ENCODE measurements at regions not wholly inside any gene's neighbourhood (a gene's known extent, or its start where the extent isn't known, plus 50 kb on each side); places are given as distances from the start of the nearest gene placed in this dataset.

DNA sequence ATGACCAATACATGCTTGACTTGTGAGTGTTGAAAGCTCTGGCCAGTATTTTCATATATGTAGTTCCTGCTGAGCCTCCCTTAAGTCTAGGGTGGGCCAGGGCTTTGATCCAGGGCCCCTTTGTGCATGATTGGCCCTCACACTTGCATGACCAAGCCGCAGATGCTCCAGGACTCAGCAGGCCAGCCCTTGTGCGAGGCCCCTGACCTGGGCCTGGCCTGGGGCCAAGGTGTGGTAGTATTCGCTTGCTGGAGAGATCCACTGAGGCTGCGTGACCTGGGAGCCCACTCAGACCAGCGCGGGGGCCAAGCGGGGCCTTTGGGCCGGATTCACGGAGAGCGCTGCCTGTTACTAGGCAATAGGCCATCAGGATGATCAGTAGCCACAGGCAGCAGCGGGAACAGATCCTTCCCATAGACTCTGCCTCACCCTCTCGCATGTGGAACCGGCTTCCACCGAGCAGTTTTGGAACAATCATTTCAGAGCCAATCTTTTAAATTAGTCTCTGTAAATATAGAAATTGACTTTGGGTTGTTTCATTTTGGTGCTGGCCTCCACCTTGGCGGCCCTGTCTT, 79.0 kb upstream of the PTCH1 start:
- intact Hi-C loops (cut with micrococcal nuclease) = no loop called here
- no peak overlapping the region for H3K9ac ChIP-seq (ENCODE audit: low read length)
- H3K27ac Mint-ChIP-seq = no peak overlapping the region
- POLR2A ChIA-PET = no interaction called here
- no peak overlapping the region for H3K4me2 ChIP-seq (replicated peaks; ENCODE audit: low read depth, low read length, poor library complexity, severe bottlenecking)
- H3K79me2 ChIP-seq (ENCODE audit: control insufficient read depth, insufficient read depth, low read length) = no peaks in the 10 kb centered on the region
- no peaks in the 10 kb centered on the region for H3K27me3 ChIP-seq (replicated peaks in 1 of 4; ENCODE audit: control extremely low read depth in 1 of 4, control insufficient read depth in 3 of 4, insufficient read depth in 4 of 4, low read length in 3 of 4)
- peaks cover 4% of the 10 kb centered on the region for H3K27me3 Mint-ChIP-seq
- H3K27ac ChIP-seq (ENCODE audit: low read length in 2 of 2) = no peak overlapping the region
- TF ChIP-seq, protein P1, sequence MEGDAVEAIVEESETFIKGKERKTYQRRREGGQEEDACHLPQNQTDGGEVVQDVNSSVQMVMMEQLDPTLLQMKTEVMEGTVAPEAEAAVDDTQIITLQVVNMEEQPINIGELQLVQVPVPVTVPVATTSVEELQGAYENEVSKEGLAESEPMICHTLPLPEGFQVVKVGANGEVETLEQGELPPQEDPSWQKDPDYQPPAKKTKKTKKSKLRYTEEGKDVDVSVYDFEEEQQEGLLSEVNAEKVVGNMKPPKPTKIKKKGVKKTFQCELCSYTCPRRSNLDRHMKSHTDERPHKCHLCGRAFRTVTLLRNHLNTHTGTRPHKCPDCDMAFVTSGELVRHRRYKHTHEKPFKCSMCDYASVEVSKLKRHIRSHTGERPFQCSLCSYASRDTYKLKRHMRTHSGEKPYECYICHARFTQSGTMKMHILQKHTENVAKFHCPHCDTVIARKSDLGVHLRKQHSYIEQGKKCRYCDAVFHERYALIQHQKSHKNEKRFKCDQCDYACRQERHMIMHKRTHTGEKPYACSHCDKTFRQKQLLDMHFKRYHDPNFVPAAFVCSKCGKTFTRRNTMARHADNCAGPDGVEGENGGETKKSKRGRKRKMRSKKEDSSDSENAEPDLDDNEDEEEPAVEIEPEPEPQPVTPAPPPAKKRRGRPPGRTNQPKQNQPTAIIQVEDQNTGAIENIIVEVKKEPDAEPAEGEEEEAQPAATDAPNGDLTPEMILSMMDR (IDR thresholded peaks at IDR 0.05) = no peak
- no peak for TF ChIP-seq EZH2 (IDR thresholded peaks at IDR 0.05; ENCODE audit: borderline replicate concordance, insufficient read depth, low read depth, low read length, poor library complexity, severe bottlenecking)
- ATAC-seq (ENCODE audit: low read depth) (no peak), DNase-seq (no peak)
- H3K9me3 ChIP-seq (ENCODE audit: control extremely low read depth in 1 of 3, control insufficient read depth in 2 of 3, insufficient read depth in 1 of 3, low read length in 2 of 3) = peaks cover 0 to under 1% (median 0%) of the 10 kb centered on the region in 3 donors
- no peak overlapping the region for H3K4me3 Mint-ChIP-seq
- no peaks in the 10 kb centered on the region for H3K36me3 ChIP-seq (replicated peaks in 1 of 2; ENCODE audit: control extremely low read depth in 1 of 2, control insufficient read depth in 1 of 2, extremely low read depth in 1 of 2, insufficient read depth in 2 of 2, low read length in 1 of 2)
- no peak overlapping the region for H3K4me3 ChIP-seq (ENCODE audit: control extremely low read depth in 1 of 5, extremely low read depth in 1 of 5, insufficient read depth in 1 of 5, low read depth in 2 of 5, low read length in 4 of 5)
- CTCF ChIA-PET = interaction anchor here (0.7 kb wide), 1 partner anchor 24 kb away, joined by 3 read pairs; no protein-coding TSS in a partner anchor
- H2AFZ ChIP-seq (ENCODE audit: insufficient read depth, low read depth, low read length, poor library complexity, severe bottlenecking) = no peak overlapping the region
- no peaks in the 10 kb centered on the region for H4K20me1 ChIP-seq (ENCODE audit: control insufficient read depth, insufficient read depth, low read length, poor library complexity, severe bottlenecking)
- no peaks in the 10 kb centered on the region for H3K4me1 ChIP-seq (ENCODE audit: control insufficient read depth in 2 of 2, insufficient read depth in 2 of 2, low read length in 2 of 2)
- H3K9me3 Mint-ChIP-seq (ENCODE audit: insufficient read depth) = no peaks in the 10 kb centered on the region
- H3K4me1 Mint-ChIP-seq = no peaks in the 10 kb centered on the region
- 94% methylated on average over 11 of the region's 15 CpGs for WGBS (ENCODE audit: insufficient coverage)

DNA sequence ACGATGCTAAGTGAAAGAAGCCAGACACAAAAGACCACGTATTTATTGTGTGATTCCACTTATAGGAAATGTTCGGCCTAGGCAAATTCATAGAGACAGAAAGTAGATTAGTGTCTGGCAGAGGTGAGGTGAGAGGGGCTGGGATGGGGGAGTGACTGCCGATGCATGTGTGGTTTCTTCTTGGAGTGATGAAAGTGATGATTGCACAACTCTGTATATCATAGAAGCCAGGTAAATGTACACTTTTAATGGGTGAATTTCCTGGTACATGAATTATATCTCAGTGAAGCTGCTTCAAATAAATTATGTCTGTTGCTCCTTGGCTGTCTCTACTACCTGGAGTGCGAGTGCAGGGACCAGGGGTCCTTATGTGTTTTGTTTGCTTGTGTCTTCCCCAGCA, 76.2 kb upstream of the PTCH1 start:
- POLR2A ChIA-PET = no interaction called here
- H4K20me1 ChIP-seq (ENCODE audit: control insufficient read depth, insufficient read depth, low read length, poor library complexity, severe bottlenecking) = no peaks in the 10 kb centered on the region
- H3K4me1 Mint-ChIP-seq = no peaks in the 10 kb centered on the region
- no peak overlapping the region for H3K27ac Mint-ChIP-seq
- H3K27ac ChIP-seq (ENCODE audit: low read length in 2 of 2) = no peak overlapping the region
- no peak overlapping the region for H3K9ac ChIP-seq (ENCODE audit: low read length)
- no peaks in the 10 kb centered on the region for H3K9me3 Mint-ChIP-seq (ENCODE audit: insufficient read depth)
- H3K4me2 ChIP-seq (replicated peaks; ENCODE audit: low read depth, low read length, poor library complexity, severe bottlenecking) = no peak overlapping the region
- CTCF ChIA-PET = no interaction called here
- WGBS (ENCODE audit: insufficient coverage) = 91% methylated on average over 5 of the region's 5 CpGs
- H3K4me3 Mint-ChIP-seq = no peak overlapping the region
- H3K27me3 ChIP-seq (replicated peaks in 1 of 4; ENCODE audit: control extremely low read depth in 1 of 4, control insufficient read depth in 3 of 4, insufficient read depth in 4 of 4, low read length in 3 of 4) = no peaks in the 10 kb centered on the region
- intact Hi-C loops (cut with micrococcal nuclease) = no loop called here
- ATAC-seq (ENCODE audit: low read depth) = no peak
- DNase-seq = no peak
- no peaks in the 10 kb centered on the region for H3K36me3 ChIP-seq (replicated peaks in 1 of 2; ENCODE audit: control extremely low read depth in 1 of 2, control insufficient read depth in 1 of 2, extremely low read depth in 1 of 2, insufficient read depth in 2 of 2, low read length in 1 of 2)
- TF ChIP-seq, protein P1 (IDR thresholded peaks at IDR 0.05) = no peak
- no peak for TF ChIP-seq EZH2 (IDR thresholded peaks at IDR 0.05; ENCODE audit: borderline replicate concordance, insufficient read depth, low read depth, low read length, poor library complexity, severe bottlenecking)
- no peaks in the 10 kb centered on the region for H3K9me3 ChIP-seq (ENCODE audit: control extremely low read depth in 1 of 3, control insufficient read depth in 2 of 3, insufficient read depth in 1 of 3, low read length in 2 of 3)
- no peaks in the 10 kb centered on the region for H3K4me1 ChIP-seq (ENCODE audit: control insufficient read depth in 2 of 2, insufficient read depth in 2 of 2, low read length in 2 of 2)
- H3K4me3 ChIP-seq (ENCODE audit: control extremely low read depth in 1 of 5, extremely low read depth in 1 of 5, insufficient read depth in 1 of 5, low read depth in 2 of 5, low read length in 4 of 5) = no peak overlapping the region
- no peak overlapping the region for H2AFZ ChIP-seq (ENCODE audit: insufficient read depth, low read depth, low read length, poor library complexity, severe bottlenecking)
- peaks cover 13% of the 10 kb centered on the region for H3K27me3 Mint-ChIP-seq
- H3K79me2 ChIP-seq (ENCODE audit: control insufficient read depth, insufficient read depth, low read length) = no peaks in the 10 kb centered on the region
